HG03442 (cell line): ENCODE measurements at regions not wholly inside any gene's neighbourhood (a gene's known extent, or its start where the extent isn't known, plus 50 kb on each side); places are given as distances from the start of the nearest gene placed in this dataset.

Experiments used
- ATAC-seq: cut with Tn5 transposase; IDR thresholded peaks from one replicate; pipeline ENCODE4 v1.9.1; 2021; ENCODE audit warnings: mild to moderate bottlenecking, moderate library complexity; ENCODE audit not compliant: unreplicated experiment

GRCh38 chr18:29313312-29313711 lies 1136.4 kb upstream of the CDH2 start:
- ATAC-seq: no peak

GRCh38 chr18:29311580-29311979 lies 1134.7 kb upstream of the CDH2 start:
- ATAC-seq: no peak

- ATAC-seq: no peak
These were observed 1132.4 kb upstream of the CDH2 start for GRCh38 chr18:29309366-29309765.

GRCh38 chr18:29307982-29308381 lies 1131.1 kb upstream of the CDH2 start:
- ATAC-seq: no peak

GRCh38 chr18:29307231-29307630 lies 1130.3 kb upstream of the CDH2 start:
- ATAC-seq: no peak

GRCh38 chr18:29305516-29305915 lies 1128.6 kb upstream of the CDH2 start:
- ATAC-seq: no peak

GRCh38 chr18:29301048-29301447 lies 1124.1 kb upstream of the CDH2 start:
- no peak for ATAC-seq

GRCh38 chr18:29285471-29285870 lies 1108.5 kb upstream of the CDH2 start:
- no peak for ATAC-seq

GRCh38 chr18:29271501-29271900 lies 1094.6 kb upstream of the CDH2 start:
- no peak for ATAC-seq

GRCh38 chr18:29259838-29260237 lies 1082.9 kb upstream of the CDH2 start:
- ATAC-seq: no peak

- no peak for ATAC-seq
These were observed 1077.2 kb upstream of the CDH2 start for GRCh38 chr18:29254123-29254522.

- no peak for ATAC-seq
These were observed 1074.8 kb upstream of the CDH2 start for GRCh38 chr18:29251681-29252080.

- ATAC-seq: no peak
These were observed 1073.9 kb upstream of the CDH2 start for GRCh38 chr18:29250843-29251242.

- no peak for ATAC-seq
These were observed 1073.3 kb upstream of the CDH2 start for GRCh38 chr18:29250259-29250658.

GRCh38 chr18:29248805-29249204 lies 1071.9 kb upstream of the CDH2 start:
- ATAC-seq: no peak

GRCh38 chr18:29241199-29241598 lies 1064.3 kb upstream of the CDH2 start:
- ATAC-seq: no peak

GRCh38 chr18:29234751-29235150 lies 1057.8 kb upstream of the CDH2 start:
- no peak for ATAC-seq

GRCh38 chr18:29226213-29226612 lies 1049.3 kb upstream of the CDH2 start:
- ATAC-seq: no peak

- ATAC-seq: no peak
These were observed 1048.4 kb upstream of the CDH2 start for GRCh38 chr18:29225351-29225750.

GRCh38 chr18:29218091-29218490 lies 1041.2 kb upstream of the CDH2 start:
- ATAC-seq: no peak

- ATAC-seq: no peak
These were observed 1040.4 kb upstream of the CDH2 start for GRCh38 chr18:29217124-29217915.

GRCh38 chr18:29198834-29199233 lies 1021.9 kb upstream of the CDH2 start:
- no peak for ATAC-seq

- ATAC-seq: no peak
These were observed 1019.4 kb upstream of the CDH2 start for GRCh38 chr18:29196307-29196706.
